Activated CD4-positive, CD25-positive, alpha-beta regulatory T cell treated with anti-CD3 and anti-CD28 coated beads, Interleukin-2, amount 50 U/mL, for 72 hours (primary cell): ENCODE measurements at regions not wholly inside any gene's neighbourhood (a gene's known extent, or its start where the extent isn't known, plus 50 kb on each side); places are given as distances from the start of the nearest gene placed in this dataset.
"Not testable (repeated sequence)": the region's sequence is repeated elsewhere in the genome, so short reads cannot be mapped to it uniquely, and the experiment has no call there.

ENCODE experiments used
- DNase-seq: peaks from one replicate; pipeline ENCODE4 v3.0.0; 2021

DNA sequence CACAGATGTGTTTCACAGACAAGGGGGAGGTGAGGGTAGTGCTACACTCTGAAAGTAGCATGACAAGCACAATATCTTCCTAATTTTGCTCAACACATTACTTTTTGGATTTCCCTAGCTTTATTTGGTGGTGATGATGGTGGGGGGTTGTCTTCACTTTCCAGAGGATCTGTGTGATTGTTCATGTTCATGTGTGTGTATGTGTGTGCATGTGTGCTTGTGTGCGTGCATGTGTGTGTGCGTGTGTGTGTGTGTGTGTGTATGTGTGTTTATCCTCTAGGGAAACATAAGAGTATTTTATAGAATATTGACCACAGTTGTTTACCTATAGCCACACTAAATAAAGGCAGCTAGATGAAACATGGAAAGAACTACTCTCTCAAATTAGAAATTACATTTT is 183.8 kb upstream of the EYA4 start:
- no peak for DNase-seq

DNA sequence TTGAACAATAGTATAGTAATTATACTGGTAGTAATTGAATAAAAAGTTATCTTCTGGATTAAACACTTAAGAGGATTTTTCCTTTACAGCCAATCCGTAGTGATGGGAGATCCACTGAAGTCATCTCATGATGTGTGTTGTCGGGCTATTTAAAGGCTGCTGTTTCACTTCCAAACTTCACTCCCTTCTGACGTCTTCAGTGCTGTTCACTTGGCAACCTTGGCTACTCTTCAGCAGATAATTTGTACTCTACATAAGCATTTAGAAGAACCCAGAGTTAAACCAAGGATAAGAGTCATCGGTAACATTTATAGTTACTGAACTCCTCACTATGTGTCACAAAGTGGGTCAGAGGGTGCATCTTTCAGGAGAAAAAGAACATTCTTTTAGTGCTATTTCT is 179.1 kb upstream of the EYA4 start:
- no peak for DNase-seq

DNA sequence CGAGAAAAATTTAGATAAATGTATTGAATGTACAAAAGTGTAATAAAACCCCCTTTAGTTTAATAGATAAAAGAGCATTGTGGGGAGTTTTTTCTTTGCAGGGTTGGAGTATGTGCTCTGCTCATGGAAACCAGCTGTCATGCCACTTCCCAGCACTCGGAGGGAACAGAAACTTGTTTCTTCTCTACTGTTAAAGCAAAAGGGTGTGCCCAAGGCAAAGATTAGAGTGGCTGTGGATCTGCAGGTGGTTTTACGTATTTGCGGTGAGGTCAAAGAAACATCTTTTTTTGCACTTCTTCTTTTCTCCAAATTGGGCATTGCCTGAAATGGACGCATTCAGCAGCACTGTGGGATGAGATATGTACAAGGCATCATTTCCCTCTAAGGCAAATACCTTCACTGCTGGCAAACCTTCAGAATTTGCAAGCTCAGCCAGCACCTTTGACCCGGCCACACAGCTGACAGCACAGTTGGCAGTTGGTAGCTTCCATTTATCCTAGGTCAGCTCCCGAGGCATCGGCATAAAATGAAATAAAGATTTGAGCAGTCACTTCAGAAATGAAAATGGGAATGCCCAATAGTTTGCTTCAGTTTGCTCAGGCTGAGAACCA is 178.4 kb upstream of the EYA4 start:
- no peak for DNase-seq

DNA sequence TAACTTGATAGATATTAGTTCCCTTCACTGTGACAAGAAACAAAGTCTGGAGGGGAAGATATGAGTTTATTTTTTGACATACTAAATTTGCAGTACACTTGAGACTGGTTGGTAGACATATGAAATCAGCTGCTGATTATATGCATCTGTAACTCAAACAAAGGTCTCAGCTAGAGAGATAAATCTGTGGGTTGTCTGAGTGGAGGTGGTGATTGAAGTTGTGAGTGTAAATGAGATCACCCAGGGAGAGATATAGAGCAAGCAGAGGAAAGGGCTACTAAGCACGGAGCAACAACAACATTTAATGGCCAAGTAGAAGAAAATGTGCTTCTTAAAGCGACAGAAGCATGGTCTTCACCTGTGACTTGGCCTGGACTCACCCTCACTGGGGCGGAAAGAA is 173.2 kb upstream of the EYA4 start:
- no peak for DNase-seq

DNA sequence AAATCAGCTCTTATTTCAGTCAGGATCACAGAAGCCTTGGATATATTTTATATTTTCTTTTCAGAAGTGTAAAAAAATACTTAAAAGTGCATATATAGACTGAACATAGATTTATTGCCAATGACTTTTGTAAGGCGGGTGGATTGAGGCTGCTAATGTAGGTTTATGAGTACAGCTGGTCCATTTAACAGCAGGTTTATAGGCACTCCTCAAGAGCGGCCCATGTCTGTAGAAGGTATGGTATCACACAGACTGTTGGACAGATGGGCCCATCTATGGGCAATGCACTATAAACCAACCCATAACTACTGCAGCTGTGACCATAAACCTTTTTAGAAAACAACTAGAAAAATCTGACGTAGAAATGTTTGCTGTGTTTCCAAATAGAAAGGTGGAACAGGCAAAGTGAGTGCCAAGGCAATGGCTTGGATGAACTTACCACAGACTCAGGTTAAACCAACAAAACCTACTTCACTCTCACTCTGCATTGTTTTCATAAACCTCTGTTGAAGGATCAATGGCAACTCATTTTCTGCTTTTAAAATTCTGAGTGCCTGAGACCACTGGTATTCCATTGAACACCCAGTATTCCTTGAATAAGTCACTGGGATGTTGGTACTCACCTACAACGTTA is 170.6 kb upstream of the EYA4 start:
- DNase-seq: no peak

DNA sequence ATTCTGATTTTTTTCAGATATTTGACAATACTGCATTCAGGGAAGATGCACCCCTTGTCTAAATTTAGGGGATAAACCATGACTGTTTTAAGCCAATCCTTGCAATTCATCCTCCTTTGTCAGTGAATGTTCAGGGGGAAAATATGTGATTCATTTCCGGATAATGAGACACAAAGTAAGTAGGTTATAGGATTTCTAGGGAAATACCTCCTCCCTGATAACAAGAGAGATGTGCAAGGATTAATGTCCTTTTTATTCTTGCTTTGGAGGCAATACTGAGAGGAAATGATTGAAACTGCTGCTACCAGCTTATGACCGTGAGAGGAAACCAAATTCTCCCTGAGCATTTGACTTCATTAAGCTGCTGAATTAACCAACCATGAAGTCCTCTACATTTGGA is 161.3 kb upstream of the EYA4 start:
- DNase-seq: no peak

DNA sequence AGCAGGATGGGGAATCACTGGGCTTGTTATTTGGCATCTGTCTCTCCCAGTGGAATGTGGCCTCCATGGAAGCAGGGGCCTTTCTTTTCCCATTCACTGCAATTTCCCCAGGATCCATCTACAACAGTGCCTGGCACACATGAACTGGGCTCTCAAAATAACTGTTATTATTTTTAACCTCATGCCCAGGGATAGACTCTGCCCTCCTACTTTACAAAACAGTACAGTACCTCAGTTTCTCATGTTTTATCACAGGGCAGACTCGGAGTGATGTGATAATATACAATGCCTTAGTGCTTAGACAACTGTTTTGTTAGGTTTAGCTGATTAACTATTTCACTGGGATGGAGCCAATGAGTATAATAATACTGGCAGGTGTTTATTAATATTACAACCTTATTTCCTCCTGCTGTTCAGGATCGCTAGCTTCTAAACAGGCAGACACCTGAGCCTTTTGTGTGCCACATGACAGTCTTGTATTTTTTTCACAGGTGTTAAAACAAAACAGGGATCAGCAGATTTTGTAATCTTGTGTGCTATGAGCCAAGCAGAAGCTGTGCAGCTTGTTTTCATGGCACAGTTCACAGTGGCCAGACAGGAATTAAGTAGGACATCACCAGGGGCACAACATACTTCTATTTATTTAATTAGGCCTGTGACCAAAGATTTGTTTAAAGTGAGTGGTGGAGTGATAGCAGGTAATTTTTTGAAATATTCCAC is 157.7 kb upstream of the EYA4 start:
- DNase-seq: no peak

DNA sequence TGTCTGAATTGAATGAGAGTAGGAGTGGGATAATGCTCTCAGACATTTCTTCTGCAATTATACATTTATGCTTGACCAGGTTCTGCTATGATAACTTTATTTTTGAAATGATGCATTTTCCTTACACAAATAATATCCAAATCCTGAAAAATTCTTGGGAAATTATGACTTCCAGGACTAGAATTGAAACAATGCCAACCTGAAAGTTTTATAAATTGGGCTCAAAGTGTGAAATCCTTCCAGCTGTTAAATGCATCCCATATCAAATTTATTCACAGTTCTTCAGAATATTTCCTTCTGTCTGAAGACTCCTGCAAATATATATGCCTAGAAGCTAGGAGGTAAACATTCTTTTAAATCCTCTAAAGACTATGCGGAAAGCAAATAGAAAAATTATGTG is 155.7 kb upstream of the EYA4 start:
- no peak for DNase-seq

DNA sequence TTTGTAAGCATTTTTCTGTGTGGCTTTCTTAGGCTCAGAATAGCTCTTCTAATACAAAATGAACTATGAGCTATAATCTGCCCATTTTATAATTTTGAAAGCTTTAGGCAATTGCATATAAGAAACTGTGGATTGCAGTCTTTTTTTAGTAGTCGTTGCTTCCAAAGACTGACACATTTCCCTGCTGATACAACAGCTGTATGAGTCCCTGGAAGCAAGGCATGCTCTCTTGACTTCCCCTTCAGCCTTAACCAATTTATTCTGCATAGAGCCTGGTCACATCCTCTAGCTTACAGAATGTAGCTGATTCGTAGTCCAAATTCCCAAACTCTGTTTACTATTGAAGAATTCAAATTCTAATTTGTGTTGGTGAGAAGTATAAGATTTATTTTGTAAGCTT is 155.3 kb upstream of the EYA4 start:
- no peak for DNase-seq

DNA sequence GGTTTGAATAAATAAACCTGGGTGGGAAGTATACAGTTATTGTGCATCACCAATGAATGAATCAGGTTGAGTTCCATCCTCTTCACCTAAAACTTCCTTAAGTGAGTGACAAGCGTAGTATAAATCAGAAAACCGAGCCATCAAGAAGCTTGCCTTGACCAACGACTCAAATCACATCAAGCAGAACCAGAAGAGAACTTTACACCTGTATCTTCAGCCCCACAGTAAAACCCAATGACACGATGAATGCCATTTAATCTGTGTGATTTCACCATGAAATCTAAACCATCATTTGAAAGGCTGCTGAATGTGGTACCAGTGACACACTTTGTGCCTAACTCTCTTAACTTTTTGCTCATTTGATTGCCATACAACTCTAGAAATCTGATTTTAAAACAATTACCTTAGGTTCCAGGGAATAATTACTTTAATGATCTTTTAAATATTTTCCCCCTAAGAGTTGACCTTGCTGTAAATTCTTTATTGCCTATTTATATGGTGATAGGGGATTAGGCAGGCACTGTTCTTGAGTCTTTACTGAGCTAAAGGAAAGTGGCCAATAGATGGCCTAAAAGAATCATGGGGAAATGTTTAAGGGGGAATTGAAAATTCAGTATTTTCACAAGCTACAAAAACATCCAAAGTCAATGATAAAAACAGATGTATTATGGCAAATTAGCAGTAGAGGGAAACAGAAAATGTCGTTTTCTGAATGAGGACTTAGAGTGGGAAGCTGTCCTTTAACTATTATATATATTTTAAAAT is 152.0 kb upstream of the EYA4 start:
- no peak for DNase-seq

DNA sequence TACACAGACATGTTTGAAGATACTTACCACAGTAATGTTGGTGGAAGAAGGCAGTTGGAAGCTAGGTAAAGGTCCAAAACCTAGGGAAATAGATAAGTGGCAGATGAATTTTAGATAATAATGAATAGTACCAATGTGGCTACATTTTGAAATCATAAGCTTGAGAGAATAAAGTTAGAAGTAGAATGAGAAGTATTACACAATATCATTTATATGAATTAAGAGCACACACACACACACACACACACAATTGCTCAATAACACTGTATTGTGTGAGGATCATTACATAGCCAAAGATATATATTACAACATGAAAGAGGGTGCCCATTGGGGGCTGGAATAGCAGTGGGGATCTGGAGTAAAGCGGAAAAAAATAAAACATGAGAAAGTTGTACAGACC is 149.0 kb upstream of the EYA4 start:
- DNase-seq: no peak

DNA sequence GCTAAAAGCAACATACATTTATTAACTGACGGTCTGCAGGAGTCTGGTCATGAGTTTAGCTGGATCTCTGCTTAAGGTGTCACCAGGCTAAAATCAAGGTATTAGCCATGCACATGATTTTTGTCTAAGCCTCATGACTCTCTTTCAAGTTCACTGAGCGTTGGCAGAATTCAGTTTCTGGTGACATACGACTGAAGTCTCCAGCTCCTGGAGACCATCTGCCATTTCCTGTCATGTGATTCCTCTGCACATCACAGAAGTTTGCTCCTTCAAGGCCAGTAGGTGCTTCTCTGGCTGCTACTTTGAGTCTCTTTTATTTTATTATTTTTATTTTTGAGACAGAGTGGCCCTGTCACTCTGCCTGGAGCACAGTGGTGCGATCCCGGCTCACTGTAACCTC is 148.4 kb upstream of the EYA4 start:
- DNase-seq: no peak

DNA sequence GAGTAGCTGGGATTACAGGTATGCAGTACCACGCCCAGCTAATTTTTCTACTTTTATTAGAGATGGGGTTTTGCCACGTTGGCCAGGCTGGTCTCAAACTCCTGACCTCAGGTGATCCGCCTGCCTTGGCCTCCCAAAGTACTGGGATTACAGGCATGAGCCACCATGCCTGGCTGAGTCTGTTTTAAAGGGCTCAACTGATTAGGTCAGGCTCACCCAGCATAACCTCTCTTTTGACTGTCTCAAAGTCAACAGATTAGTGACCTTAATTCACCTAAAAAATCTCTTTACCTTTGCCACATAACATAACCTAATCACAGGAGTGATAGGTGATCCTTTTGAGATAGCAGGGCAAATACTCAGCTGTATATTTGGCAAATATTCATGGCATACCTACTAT is 147.9 kb upstream of the EYA4 start:
- DNase-seq: not testable (repeated sequence)

DNA sequence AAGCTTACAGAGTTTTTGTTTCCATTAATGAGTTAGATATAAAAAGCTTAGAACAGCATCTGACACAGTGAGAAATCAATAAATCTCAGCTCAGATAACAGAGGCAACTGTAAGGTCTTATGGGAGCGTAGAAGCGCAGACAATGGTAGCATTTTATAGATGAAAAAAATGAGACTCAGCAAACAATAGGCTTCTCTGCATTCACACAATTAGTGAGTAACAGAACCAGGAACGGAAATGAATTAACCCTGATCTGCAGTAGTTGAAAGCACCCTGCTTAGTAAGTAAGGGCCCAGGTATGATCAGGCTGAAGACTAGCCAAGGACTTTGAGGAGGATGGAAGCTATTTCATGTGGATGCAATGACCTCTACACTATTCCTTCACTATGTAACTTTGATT is 147.2 kb upstream of the EYA4 start:
- DNase-seq: no peak

DNA sequence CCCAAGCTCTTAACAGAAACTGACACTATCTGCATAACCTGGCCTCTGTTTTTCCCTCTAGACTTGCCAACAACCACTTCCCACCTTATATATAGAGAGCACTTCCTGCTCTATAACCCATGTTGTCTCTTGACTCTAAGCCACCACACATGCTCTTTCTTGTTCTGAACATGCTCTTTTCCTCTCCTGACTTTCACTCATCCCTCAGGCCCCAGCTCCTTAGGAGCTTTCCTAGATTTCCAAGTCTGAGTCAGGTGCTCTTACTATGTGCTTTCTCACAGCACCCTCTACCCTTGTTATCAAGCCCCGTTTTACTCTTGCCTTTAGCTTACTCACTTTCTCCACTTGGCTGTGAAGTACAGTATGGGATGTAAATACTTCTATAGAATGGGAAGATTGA is 143.9 kb upstream of the EYA4 start:
- no peak for DNase-seq

DNA sequence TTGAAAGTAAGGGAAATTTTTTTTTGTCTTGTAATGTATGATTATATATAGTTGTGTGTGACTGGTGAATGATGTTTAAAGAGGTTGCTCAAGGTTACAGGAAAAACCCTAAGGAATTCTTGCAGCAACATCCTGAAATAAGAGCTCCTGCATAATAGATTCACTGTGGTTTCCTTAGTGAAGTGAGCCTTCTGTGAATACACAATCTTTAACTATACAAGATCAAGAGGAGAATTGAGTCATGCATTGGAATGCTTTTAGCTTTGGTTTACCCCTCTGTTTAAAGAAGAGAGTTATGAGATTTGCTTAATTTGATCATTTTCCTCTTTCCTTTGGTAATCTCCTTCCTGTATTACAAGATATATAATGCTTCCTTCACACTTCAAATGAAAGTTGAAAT is 141.6 kb upstream of the EYA4 start:
- no peak for DNase-seq

DNA sequence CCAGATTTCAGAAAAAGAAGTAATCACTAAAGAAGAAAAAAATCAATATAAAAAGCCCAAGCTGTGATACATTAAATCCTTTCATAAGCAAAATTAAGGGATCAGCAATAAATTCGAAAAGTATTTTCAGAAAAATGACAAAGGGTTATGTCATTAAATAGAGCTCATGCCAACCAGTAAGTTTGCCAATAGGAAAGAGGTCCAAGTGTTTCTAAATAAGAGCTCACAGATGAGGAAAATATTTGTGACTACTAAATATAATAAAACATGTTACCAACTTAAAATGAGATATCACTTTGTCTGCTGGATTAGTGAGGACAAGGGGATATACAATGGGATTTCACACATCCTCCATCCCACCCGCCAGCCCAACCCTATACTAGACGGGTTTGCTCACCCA is 140.3 kb upstream of the EYA4 start:
- DNase-seq: no peak

DNA sequence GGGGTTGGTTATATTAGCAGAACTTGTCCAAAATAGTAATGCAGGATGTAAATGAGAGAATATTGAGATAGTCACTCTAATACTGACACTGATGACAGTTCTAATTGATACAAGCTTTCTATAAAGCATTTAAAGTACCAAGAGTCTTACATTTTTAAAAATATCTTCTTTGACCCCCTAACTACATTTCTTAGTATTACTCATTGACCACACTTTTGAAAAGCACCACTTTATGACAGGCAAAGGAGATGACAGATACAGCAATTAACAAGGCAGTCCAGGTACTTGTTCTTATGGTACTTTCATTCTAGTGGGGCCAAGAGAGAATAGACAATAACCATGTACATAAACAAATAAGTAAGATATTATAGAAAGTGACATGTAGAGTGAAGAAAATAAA is 139.4 kb upstream of the EYA4 start:
- DNase-seq: no peak

DNA sequence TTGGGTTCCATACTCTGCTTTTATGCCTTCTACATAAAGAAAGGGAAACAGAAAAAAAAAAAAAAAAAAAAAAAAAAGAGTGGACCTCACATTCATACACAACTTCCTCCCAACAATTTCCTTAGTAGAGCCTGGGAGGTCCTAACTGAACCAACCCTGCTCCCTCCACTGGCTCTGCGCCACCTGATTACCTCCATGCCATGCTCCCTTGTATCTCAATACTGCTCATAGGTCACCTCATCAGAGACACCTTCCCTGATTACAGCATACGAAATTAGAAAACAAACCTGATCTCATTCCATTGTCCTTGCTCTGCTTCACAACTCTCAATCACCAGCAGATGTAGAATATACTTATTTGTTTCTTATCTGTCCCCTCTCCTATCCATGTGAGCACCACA is 134.2 kb upstream of the EYA4 start:
- DNase-seq: no peak

DNA sequence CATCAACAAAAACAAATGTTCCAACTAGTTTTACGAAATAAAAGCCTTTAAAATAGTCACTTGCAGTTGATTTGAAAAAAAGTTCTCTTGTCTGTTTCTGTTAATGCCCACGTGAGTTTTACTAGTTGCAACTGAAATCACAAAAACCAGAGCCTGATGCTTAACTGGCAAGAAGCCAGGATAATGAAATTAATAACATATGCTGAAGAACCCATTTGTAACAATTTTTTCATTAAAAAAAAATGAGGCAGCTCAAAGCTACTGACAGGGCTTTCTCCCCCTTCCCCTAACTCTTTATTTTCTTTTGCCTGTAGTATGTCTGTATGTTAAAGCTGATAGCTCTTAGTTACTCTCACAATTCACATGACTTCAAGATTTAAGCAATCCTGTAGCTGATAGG is 132.7 kb upstream of the EYA4 start:
- no peak for DNase-seq

DNA sequence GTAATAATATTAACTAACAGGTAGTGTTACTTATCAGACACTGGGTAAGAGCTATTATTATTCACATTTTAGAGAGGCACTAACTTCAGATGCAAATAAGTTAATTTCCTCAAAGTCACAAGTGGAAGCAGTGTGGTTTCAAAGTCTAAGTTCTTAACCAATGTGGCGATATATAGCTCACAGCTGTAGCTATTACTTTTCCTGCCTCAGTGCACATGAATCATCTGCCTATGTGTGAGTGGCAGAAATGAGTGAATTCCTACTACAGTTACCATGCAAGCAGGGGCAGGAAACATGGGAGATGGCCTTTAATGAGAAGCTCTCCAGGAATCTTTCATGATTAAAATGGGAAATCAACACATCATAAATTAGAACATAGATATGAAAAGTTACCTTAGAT is 126.2 kb upstream of the EYA4 start:
- no peak for DNase-seq

DNA sequence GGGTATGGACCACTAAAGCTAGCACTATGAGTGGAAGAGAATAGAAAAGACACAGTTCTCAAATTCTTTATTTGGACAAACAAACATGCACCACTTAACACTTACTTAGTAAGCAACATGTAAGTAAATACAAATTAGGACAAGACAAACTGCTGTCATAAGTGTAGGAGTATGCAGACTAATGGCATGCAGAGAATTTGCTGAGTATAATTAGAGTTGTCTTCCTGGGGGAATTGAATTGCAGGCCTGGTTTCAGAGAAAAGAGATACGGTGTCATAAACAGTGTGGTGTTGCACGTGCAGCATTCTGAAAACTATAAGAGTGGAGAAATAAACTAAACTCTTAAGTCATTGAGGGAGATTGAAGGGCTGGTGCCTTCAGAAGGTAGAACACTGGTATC is 125.2 kb upstream of the EYA4 start:
- DNase-seq: no peak

DNA sequence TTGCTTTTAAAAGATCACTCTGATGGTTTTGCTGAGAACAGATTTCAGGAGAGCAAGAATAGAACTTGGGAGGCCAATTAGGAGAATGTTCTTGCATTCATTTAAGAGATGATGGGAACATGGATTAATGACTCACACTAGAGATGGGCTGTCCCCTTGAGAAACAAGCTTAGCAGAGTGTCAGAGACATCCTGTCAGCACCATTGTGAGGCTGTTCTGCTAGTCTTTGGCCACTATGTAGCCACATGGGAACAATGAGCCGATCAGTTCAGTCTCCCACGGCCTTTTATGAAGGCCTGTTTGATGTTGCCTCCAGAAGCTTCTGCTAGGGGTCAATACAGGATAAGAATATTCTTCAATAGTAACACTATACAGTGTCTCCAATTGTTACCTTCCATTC is 113.0 kb upstream of the EYA4 start:
- no peak for DNase-seq

DNA sequence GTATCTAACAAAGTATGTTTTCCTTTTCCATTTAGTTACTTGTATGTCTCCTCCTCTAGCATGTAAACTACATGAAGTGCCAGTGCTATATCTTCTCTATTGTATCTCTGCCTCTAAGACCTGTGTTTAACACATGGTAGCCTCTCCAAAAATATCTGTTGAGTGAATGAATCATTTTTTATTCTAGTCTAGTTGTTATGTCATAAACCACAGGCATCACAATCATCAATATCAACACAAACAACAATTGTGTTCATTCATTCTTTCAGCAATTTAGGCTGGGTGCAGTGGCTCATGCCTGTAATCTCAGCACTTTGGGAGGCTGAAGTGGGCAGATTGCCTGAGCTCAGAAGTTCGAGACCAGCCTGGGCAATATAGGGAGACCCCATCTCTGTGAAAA is 111.6 kb upstream of the EYA4 start:
- no peak for DNase-seq
